H1 (cell line): ENCODE measurements at regions not wholly inside any gene's neighbourhood (a gene's known extent, or its start where the extent isn't known, plus 50 kb on each side); places are given as distances from the start of the nearest gene placed in this dataset.

Experiments used
- CTCF ChIA-PET: fragments of 300-600 bp; sonication (Branson Sonifier 250); formaldehyde crosslinking; loops from one replicate; lab custom pipeline; 2021; ENCODE audit not compliant: partially characterized antibody; lab: Charles Lee
- POLR2A ChIA-PET: fragments of 300-600 bp; sonication (Branson Sonifier 250); formaldehyde crosslinking; loops from one replicate; lab custom pipeline; 2021; ENCODE audit warnings: inconsistent platforms; ENCODE audit not compliant: partially characterized antibody; lab: Charles Lee
- DNase-seq, 2 experiments: peaks; one replicate each; pipeline versions ENCODE4 v3.0.0 to v3.0.0-alpha.2; 2010 to 2022; ENCODE audit warnings: low spot score in 2 of 2, low read depth in 1 of 2, mixed read lengths in 1 of 2
- FAIRE-seq: peaks from 2 replicates; lab custom pipeline; 2011; peaks lifted over from hg19 to GRCh38; lab: Jason Lieb, UNC
- H2AFZ ChIP-seq: 2 replicates; pipeline ENCODE4 v1.8.1; 2012; ENCODE audit warnings: low read length, inconsistent platforms
- H2AK5ac ChIP-seq: 2 replicates; pipeline ENCODE4 v1.6.1; 2013; ENCODE audit warnings: low read depth, low read length
- H2BK120ac ChIP-seq: replicated peaks from 2 replicates; pipeline ENCODE3; 2013; ENCODE audit warnings: low read depth, low read length, inconsistent platforms
- H2BK12ac ChIP-seq: 2 replicates; pipeline ENCODE4 v1.6.1; 2013; ENCODE audit warnings: low read depth, low read length
- H2BK15ac ChIP-seq: 2 replicates; pipeline ENCODE4 v1.6.1; 2013; ENCODE audit warnings: low read length
- H2BK20ac ChIP-seq: 2 replicates; pipeline ENCODE4 v1.6.1; 2013; ENCODE audit warnings: low read length
- H2BK5ac ChIP-seq: 2 replicates; pipeline ENCODE4 v1.6.1; 2013; ENCODE audit warnings: low read depth, low read length
- H3K14ac ChIP-seq: 2 replicates; pipeline ENCODE4 v1.6.1; 2013; ENCODE audit warnings: inconsistent platforms; ENCODE audit not compliant: insufficient read length
- H3K18ac ChIP-seq: 2 replicates; pipeline ENCODE4 v1.6.1; 2013; ENCODE audit warnings: low read length; ENCODE audit errors: extremely low read depth
- H3K23ac ChIP-seq: 2 replicates; pipeline ENCODE4 v1.6.1; 2013; ENCODE audit warnings: inconsistent platforms; ENCODE audit not compliant: insufficient read length
- H3K23me2 ChIP-seq: 2 replicates; pipeline ENCODE4 v1.6.1; 2013; ENCODE audit warnings: low read depth, low read length
- H3K27ac ChIP-seq: 2 replicates; pipeline ENCODE4 v1.6.1; 2011; ENCODE audit warnings: low read depth, low read length, inconsistent platforms
- H3K27me3 ChIP-seq, 4 experiments: replicated peaks in 1 of 4; 1 replicate in 1 of 4; 2 replicates in 3 of 4; pipeline versions ENCODE4 v1.6.1 to v1.8.1; 2011 to 2013; ENCODE audit warnings: low read length in 3 of 4, mild to moderate bottlenecking in 3 of 4, inconsistent platforms in 2 of 4, mixed read lengths in 2 of 4, moderate library complexity in 1 of 4; ENCODE audit not compliant: control insufficient read depth in 3 of 4, insufficient read depth in 3 of 4; ENCODE audit errors: extremely low read depth in 1 of 4
- H3K36me3 ChIP-seq, 4 experiments: 2 replicates each; pipeline versions ENCODE4 v1.6.1 to v1.8.1; 2011 to 2013; ENCODE audit warnings: mild to moderate bottlenecking in 4 of 4, low read length in 3 of 4, moderate library complexity in 2 of 4, control low read depth in 1 of 4, inconsistent platforms in 1 of 4; ENCODE audit not compliant: insufficient read depth in 4 of 4, control insufficient read depth in 2 of 4
- H3K4ac ChIP-seq: replicated peaks from 2 replicates; pipeline ENCODE3; 2013; ENCODE audit warnings: low read length, low read depth, mixed read lengths, inconsistent platforms; ENCODE audit not compliant: insufficient read length
- H3K4me1 ChIP-seq, 4 experiments: replicated peaks in 1 of 4; 1 replicate in 1 of 4; 2 replicates in 3 of 4; pipeline versions ENCODE4 v1.6.1 to v1.8.1; 2011 to 2013; ENCODE audit warnings: low read length in 3 of 4, inconsistent platforms in 2 of 4, mixed read lengths in 1 of 4; ENCODE audit not compliant: insufficient read depth in 4 of 4, control insufficient read depth in 3 of 4
- H3K4me2 ChIP-seq, 2 experiments: 2 replicates each; pipeline versions ENCODE4 v1.6.1 to v1.8.1; 2011 to 2013; ENCODE audit warnings: low read depth in 2 of 2, low read length in 2 of 2, control low read depth in 1 of 2, inconsistent platforms in 1 of 2, mild to moderate bottlenecking in 1 of 2; ENCODE audit not compliant: insufficient read depth in 1 of 2
- H3K4me3 ChIP-seq, 4 experiments: fragments of 200-600, 300-600 bp in 1 of 4; sonication (generic), shearing (Covaris generic), sonication (Bioruptor Twin) in 1 of 4; 2 replicates each; pipeline versions ENCODE4 v1.5.1 to v1.8.1; 2011 to 2016; ENCODE audit warnings: low read length in 4 of 4, low read depth in 3 of 4, control low read depth in 2 of 4, inconsistent platforms in 2 of 4, mild to moderate bottlenecking in 2 of 4, mixed read lengths in 1 of 4, moderate library complexity in 1 of 4; ENCODE audit not compliant: insufficient read depth in 2 of 4; ENCODE audit errors: extremely low read depth in 1 of 4
- H3K56ac ChIP-seq: replicated peaks from 2 replicates; pipeline ENCODE3; 2013; ENCODE audit warnings: low read depth, mild to moderate bottlenecking, mixed read lengths, low read length, inconsistent platforms; ENCODE audit not compliant: insufficient read length
- H3K79me1 ChIP-seq: 2 replicates; pipeline ENCODE4 v1.6.1; 2013; ENCODE audit warnings: low read depth, low read length, control low read depth
- H3K79me2 ChIP-seq, 2 experiments: 2 replicates each; pipeline versions ENCODE4 v1.6.1 to v1.8.1; 2012 to 2013; ENCODE audit warnings: low read length in 2 of 2, mild to moderate bottlenecking in 2 of 2, inconsistent platforms in 1 of 2; ENCODE audit not compliant: insufficient read depth in 2 of 2, control insufficient read depth in 1 of 2
- H3K9ac ChIP-seq, 4 experiments: replicated peaks in 1 of 4; 1 replicate in 1 of 4; 2 replicates in 3 of 4; pipeline versions ENCODE4 v1.6.1 to v1.8.1; 2011 to 2013; ENCODE audit warnings: low read depth in 3 of 4, low read length in 3 of 4, control low read depth in 2 of 4, mild to moderate bottlenecking in 2 of 4, moderate library complexity in 2 of 4, inconsistent platforms in 1 of 4; ENCODE audit errors: extremely low read depth in 1 of 4
- H3K9me3 ChIP-seq, 2 experiments: 2 replicates each; pipeline versions ENCODE4 v1.6.1 to v1.8.1; 2012 to 2013; ENCODE audit warnings: mild to moderate bottlenecking in 2 of 2, moderate library complexity in 2 of 2, control low read depth in 1 of 2, inconsistent platforms in 1 of 2, low read depth in 1 of 2, low read length in 1 of 2, mixed read lengths in 1 of 2; ENCODE audit not compliant: insufficient read depth in 2 of 2
- H4K20me1 ChIP-seq, 2 experiments: replicated peaks in 1 of 2; 2 replicates each; pipeline versions ENCODE3 to v1.8.1; 2011 to 2013; ENCODE audit warnings: inconsistent platforms in 2 of 2, low read length in 2 of 2, mild to moderate bottlenecking in 1 of 2; ENCODE audit not compliant: insufficient read depth in 2 of 2, control insufficient read depth in 1 of 2
- H4K5ac ChIP-seq: 2 replicates; pipeline ENCODE4 v1.6.1; 2013; ENCODE audit warnings: low read length, low read depth, mixed read lengths, inconsistent platforms; ENCODE audit not compliant: insufficient read length
- H4K8ac ChIP-seq: 2 replicates; pipeline ENCODE4 v1.8.0; 2013; ENCODE audit warnings: mild to moderate bottlenecking, moderate library complexity, low read length, inconsistent platforms; ENCODE audit not compliant: insufficient read depth; ENCODE audit errors: extremely low read depth
- H4K91ac ChIP-seq: replicated peaks from 2 replicates; pipeline ENCODE3; 2013; ENCODE audit warnings: low read length, mixed read lengths, inconsistent platforms; ENCODE audit not compliant: insufficient read length
- FOSL1 ChIP-seq: IDR thresholded peaks from 2 replicates; pipeline ENCODE4 v1.6.1; 2011; ENCODE audit warnings: mild to moderate bottlenecking, low read depth, low read length, moderate library complexity; ENCODE audit not compliant: insufficient read depth
- SRF ChIP-seq: IDR thresholded peaks from 2 replicates; pipeline ENCODE4 v1.6.1; 2011; ENCODE audit warnings: mild to moderate bottlenecking, low read depth, low read length, moderate library complexity
- WGBS, 2 experiments: shearing (Covaris generic) in 1 of 2; methylation state at CpG; one replicate each; pipeline versions ENCODE4 v1.1.6 to v1.1.7; 2013 to 2015; ENCODE audit warnings: low lambda C conversion rate in 2 of 2, mixed read lengths in 2 of 2, inconsistent platforms in 1 of 2, low coverage in 1 of 2, missing lambda C conversion rate in 1 of 2; ENCODE audit not compliant: insufficient replicate concordance in 2 of 2, insufficient coverage in 1 of 2, insufficient read length in 1 of 2; ENCODE audit errors: extremely low coverage in 1 of 2, missing lambda C conversion rate in 1 of 2; 5-methylcytosine and 5-hydroxymethylcytosine counted together

DNA sequence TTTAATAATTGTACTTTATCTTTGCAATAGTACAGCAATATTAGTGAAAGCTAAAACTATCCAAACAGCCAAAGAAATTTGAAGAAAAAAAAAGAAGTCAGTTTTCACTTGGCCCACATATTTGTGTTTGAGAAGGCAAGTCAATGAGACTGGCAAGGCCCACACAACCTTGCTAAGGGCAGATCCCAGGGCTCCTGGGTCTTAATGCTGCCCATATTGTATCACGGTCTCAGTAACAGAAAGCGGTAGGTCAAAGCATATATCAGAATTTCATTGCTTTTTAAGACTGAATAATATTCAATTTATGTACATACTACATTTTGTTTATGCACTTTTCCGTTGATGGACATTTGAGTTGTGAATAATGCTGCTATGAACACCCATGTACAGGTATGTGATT, 262.0 kb upstream of the TOPAZ1 start:
- Histone ChIP-seq H2BK20ac (no peak overlapping the region), H2BK120ac (no peak overlapping the region), H2BK5ac (no peak overlapping the region), H2AFZ (no peak overlapping the region), H4K20me1 (no peaks in the 10 kb centered on the region), H4K91ac (no peak overlapping the region), H3K4me3 (no peak overlapping the region), H3K79me2 (no peaks in the 10 kb centered on the region), H3K18ac (no peak overlapping the region), H3K9ac (no peak overlapping the region), H3K9me3 (peaks cover 4 to 6% of the 10 kb centered on the region in 2 experiments; a peak in 1 of 4 replicates), H2BK15ac (no peak overlapping the region), H3K23me2 (no peaks in the 10 kb centered on the region), H3K23ac (no peak overlapping the region), H4K8ac (no peak overlapping the region), H2AK5ac (no peak overlapping the region), H3K4ac (no peak overlapping the region), H3K36me3 (no peaks in the 10 kb centered on the region), H3K27me3 (no peaks in the 10 kb centered on the region), H3K79me1 (no peaks in the 10 kb centered on the region), H3K27ac (no peak overlapping the region), H3K56ac (no peak overlapping the region), H3K4me1 (peaks cover 2 to 12% (median 6%) of the 10 kb centered on the region in 4 experiments; a peak in 5 of 7 replicates), H4K5ac (no peak overlapping the region), H2BK12ac (no peak overlapping the region), H3K4me2 (no peak overlapping the region), H3K14ac (no peak overlapping the region)
- FAIRE-seq: no peak
- no peak for DNase-seq
- WGBS, 2 experiments: 89% methylated on average over 3 of the region's 3 CpGs; no CpG with 5 or more reads in 1 of the 2 experiments
- ChIA-PET POLR2A (no interaction called here), CTCF (interaction anchor here (0.6 to 1.3 kb wide), 2 partner anchors 99 to 124 kb away, joined by 4 to 5 read pairs; no protein-coding TSS in a partner anchor)
- TF ChIP-seq FOSL1 (peak; percentile 80), SRF (no peak)
